ENCODE measurements at regions not wholly inside any gene's neighbourhood (a gene's known extent, or its start where the extent isn't known, plus 50 kb on each side); places are given as distances from the start of the nearest gene placed in this dataset.
"Not testable (repeated sequence)": the region's sequence is repeated elsewhere in the genome, so short reads cannot be mapped to it uniquely, and the experiment has no call there.

DNA sequence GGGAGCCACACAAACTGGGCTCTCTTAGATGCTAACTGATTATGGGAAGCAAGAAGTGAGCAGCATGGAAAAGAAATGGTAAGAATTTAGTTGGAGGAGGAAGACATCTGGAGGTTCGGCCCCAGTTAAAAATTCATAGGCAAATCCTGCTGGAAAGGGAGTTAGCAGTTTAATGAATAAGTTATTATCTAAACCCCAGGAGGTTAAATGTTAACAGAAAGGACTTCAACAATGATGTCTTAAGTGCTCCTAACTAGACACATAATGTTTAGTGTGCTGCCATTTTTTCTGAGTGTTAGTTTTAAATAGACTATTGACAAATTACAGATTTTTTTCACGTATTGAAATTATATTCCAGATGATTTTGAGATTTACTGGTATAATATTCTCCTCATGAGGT lies 1265.3 kb upstream of the ADGRL2 start:
- no peak for DNase-seq (ENCODE audit: low read depth in 2 of 2)

DNA sequence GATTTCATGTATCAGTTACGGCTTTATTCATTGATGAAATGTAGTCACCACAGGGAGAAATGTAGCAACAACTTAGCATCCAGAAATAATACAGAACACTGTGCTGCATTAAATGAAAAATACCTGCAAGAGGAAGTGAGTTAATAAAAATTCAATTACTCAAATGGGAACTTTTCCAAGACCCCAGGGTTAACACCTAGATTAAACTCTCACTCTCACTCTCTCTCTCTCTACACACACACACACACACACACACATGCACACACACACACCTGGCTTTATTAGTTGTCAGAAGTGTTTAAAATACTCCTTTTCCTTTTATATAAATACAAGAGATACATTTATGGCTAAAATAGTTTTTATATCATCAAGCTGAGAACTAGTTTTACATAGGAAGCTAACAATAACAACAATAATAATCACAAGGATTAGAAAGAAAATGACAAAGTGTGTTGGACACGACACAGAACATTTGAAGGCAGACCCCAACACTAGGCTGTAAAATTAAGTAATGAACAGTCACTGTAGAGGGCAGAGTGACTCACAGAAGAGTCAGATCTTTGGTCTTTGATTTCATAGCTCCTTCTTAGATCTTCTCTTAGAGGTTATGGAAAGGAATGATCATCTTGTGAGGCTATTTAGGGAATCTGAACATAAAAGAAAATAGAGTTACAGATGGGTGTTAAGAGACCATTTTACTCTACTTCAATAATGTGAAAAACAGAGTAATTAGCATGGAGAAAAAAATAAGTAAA lies 1266.0 kb upstream of the ADGRL2 start:
- no peak for DNase-seq (ENCODE audit: low read depth in 2 of 2)

DNA sequence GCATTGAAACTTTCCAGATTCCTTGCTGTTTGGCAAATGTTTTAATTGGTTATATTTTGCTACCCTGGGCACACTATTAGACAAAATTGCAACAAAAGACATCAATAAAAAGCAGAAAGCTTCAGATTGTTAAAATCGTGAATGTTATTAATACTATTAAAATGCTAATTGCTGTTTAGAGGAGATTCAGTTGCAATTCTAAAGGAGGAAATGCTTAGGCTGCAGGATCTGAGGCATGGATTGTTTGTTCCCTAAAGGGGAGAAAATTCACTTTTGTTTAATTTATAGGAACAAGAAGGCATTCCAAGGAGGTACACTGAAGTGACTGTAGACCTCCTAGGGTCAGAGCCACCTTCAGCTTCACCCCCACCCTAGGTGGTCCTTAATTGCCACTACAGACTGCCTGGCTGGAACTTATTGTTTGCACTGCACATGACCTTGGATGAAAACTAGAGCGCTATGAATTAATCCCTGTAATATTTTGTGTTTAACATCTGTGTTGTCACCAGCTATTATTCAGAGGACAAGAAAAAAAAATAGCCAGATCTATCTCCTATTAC lies 1266.9 kb upstream of the ADGRL2 start:
- DNase-seq (ENCODE audit: low read depth in 2 of 2) = no peak

DNA sequence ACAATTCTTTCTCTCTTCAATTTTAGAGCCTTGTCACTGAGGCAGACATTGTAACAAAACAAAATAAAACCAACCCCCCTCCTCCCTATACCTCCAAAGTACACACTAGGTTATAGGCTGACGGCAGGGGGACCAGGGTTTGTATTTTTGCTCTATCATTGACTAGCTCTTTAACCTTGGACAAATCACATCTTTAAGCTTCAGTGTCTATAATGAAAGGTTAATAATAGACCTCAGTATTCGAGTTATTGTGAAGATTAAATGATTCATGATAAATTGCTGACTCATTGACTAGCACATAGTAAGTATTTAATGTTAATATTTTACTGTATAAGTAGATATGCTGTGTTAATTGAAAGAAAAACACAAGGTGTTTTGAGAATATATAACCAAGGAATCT lies 1267.6 kb upstream of the ADGRL2 start:
- no peak for DNase-seq (ENCODE audit: low read depth in 2 of 2)

DNA sequence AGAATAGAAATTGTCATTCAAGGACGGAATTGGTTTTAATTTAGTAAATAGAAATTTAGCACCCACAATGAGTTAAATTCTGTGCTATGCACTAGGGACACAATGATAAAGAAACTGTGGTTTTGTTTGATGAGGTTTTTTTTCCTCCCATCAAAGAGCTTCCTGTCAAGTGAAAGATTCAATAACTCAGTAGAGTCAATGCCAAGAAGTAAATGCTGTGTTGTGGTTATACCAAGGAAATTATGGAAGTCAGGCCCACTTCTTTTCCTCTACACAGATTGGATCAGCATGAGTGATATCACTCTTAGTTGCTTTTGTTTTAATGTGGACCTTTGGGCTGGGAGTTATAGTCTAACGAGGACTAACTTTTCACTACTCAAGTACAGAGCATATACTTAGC lies 1269.6 kb upstream of the ADGRL2 start:
- no peak for DNase-seq (ENCODE audit: low read depth in 2 of 2)

DNA sequence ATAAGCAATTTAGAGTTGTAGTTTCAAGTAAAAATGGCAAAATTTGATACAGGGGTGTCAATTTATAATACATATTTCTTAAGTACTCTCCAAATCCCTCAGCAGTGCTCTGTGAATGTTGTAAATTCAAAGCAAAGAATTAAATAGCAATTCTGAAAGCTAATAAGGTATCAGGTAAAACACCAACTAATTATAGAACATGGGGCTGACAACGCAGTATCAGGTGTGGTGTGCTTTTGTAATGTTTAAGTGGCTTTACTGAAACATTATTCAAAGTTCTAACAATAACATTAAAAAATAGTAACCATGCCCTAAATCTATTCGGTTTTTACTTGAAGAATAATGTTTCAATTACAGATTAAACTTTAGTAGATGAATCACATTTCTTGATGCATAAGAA lies 1271.2 kb upstream of the ADGRL2 start:
- DNase-seq (ENCODE audit: low read depth in 2 of 2) = no peak

DNA sequence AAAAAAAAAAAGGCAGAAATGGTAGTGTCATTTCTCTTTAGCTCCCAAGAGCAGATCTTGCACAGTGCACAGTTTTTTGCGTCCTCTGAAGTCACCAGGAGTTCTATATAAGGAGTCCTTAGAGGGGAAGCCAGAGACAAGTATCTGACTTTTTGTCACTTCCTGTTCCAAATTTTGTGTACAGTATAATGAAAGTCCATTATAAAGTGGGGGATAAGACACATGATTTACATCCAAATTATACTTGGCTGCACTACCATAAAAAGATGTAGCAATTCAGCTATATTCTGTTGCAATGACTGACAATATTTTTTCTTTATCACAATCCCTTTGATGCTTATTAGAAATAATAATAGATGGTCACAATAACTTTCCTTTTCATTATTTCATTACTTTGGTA lies 1276.9 kb upstream of the ADGRL2 start:
- no peak for DNase-seq (ENCODE audit: low read depth in 2 of 2)

DNA sequence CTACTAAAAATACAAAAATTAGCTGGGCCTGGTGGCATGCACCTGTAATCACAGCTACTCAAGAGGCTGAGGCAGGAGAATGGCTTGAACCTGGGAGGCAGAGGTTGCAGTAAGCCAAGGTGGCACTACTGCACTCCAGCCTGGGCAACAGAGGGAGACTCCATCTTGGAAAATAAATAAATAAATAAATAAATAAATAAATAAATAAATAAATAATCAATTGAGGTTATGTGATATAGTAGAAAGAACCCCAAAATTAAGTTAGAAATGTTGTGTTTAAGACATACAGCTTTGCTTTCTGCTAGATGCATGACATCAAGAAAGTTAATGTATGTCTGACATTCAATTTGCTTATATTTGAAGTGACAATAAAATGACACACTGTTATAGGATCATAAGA lies 1277.7 kb upstream of the ADGRL2 start:
- DNase-seq (ENCODE audit: low read depth in 2 of 2) = not testable (repeated sequence)

DNA sequence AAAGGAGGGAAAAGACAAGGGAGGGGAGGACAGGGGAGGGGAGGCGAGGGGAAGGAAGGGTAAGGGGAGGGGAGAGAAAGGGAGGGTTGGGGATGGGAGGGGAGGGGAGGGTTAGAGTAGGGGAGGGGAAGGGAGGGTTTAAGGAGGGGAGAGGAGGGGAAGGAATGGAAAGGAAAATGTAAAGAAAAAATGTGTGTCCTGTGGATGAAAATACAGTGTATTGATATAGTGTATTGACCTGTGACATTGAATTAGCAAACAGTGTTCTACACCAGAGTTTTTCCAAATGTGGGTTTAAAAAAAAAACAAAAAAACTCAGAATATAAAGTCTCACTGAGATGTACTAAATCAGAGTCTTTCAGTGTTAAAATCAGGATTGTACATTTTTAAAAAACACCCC lies 1279.8 kb upstream of the ADGRL2 start:
- no peak for DNase-seq (ENCODE audit: low read depth in 2 of 2)

DNA sequence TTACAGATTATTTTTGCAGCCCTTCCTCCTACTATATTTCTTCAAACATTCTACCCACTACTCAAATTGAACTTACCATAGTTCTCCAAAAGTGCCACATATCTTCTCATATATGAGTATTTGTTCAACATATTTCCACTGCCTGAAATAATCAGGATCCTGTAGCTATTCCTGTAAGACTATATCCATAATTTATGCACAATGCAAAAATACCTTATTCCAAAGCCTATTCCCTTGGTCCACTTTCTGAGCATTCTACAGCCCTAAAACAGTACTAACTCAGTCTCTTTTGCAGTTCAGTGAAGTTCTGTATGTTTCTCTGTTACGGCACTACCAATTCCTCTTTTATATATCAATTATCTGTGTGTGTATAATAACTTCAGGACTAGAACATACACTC lies 1283.7 kb upstream of the ADGRL2 start:
- no peak for DNase-seq (ENCODE audit: low read depth in 2 of 2)

DNA sequence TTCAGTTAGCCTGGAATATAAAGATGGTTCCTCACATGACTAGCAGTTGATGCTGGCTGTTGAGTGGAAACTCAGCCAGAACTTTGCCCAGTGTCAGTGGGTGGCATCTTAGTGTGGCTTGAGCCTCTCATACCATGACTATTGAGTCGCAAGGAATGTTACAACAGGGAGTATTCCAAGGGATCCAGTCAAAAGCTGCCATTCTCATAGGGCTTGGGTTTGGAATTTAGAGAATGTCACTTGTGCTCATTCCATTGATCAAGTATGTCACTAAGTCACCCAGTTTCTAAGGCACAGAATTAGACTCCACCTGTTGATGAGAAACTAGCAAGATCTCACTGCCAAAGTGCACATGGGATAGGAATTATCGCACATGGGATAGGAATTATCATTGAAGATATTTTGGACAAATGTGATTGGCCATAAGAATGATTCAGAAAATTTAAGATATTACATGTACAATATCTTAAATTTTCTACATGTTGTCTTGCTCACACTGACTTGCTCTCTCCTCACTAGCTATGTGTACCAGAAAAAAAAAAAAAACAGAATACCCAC lies 1290.7 kb upstream of the ADGRL2 start:
- no peak for DNase-seq (ENCODE audit: low read depth in 2 of 2)

DNA sequence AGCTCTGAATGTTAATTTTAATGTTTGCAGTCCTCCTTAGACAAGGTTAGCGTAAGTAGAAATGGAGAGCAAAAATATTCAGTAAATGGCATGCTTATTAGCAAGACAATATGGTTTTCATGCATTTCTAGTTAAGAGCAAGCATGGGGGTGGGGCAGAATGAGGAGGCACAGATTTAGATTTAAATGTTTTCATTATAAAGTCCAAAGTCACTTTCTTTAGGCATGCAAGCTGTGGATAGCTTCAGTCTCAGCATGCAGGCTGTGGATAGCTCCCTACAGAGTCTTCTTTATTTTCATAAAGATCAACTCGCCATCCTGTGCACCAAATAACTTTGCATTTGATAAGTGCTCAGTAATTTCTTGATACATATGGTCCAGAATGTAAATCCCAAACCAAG lies 1294.5 kb upstream of the ADGRL2 start:
- DNase-seq (ENCODE audit: low read depth in 2 of 2) = no peak

DNA sequence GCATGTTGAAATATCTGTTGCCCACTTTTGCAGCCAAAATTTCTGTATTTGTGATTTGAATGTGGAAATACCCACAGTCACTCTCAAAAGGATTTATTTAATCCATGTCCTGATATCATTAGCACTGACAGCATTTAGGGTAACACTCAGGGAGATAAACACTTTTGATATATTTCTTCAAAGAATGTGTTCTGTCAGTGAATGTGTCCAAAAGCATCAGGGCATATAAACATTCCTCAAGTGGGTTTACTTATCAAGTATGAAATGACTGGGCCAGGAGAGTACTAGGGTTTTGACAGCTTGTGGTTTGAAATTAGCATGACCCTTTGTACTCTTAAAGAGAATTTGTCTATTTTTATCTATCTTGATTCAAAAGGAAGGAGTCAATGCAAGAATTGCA lies 1302.1 kb upstream of the ADGRL2 start:
- no peak for DNase-seq (ENCODE audit: low read depth in 2 of 2)

DNA sequence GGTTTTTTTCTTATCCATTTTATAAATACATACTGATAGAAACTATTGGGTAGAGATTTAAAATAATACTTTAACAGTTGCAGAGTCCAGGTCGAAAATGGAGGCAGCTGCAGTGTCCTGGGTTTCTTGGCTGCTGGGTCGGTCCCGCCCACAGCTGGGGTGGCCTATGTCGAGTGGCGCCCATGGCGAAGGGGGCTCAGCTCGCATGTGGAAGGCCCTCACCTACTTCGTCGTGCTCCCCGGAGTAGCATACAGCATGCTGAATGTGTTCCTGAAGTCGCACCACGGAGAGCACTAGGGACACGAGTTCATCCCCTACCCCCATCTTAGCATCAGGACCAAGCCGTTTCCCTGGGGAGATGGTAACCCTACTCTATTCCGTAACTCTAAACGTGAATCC lies 1304.9 kb upstream of the ADGRL2 start:
- DNase-seq (ENCODE audit: low read depth in 2 of 2) = no peak

DNA sequence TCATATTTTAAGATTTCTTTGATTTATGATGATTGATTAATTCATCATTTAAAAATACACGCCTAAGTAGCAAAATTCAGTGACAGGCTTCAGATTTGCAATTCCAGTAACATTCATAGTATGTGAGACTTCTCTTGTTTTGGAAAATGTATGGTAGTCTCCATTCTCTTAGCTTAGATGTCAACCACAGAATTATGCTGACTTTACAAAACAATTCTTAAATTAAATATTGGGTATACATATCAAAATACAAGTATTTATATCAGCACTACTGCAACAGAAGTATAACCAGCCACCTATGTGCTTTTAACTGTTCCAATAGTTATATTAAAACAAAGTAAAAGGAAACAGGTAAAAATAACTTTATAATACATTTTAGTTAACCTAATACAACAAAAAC lies 1328.6 kb upstream of the ADGRL2 start:
- no peak for DNase-seq (ENCODE audit: low read depth in 2 of 2)

DNA sequence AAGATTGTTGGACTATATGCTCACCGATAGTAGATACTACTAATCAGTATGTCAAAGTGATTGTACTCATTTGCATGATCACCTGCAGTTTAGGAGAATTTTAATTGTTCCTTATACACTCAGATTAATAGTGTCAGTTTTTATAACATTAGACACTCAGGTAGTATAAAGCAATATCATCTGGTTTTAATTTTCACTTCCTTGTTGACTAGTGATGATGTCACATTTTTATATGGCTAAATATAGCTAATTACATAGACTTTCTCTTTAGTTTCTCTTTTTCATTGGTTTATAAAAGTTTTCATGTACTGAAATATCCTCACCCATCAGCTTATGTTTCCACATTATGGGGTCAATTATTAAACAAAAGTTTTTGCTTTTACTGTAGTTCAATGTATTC lies 1332.4 kb upstream of the ADGRL2 start:
- DNase-seq (ENCODE audit: low read depth in 2 of 2) = no peak

DNA sequence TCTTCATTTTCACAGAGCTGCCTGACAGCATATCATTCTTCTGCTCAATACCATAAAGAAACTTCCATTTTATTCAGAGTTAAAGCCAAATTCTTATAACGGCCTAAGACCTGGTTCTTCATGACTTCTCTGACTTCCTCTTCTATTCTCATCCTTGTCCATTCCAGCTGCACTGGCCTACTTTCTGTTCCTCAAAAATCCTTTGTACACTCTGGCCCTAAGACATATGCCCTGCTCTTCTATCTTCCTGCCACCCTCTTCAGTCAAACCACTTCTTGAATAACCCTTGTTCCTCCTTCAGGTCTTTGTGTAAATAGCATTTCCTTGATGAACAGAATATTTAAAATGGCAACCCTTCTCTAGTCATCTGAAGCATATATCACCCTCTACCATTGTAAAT lies 1338.7 kb upstream of the ADGRL2 start:
- DNase-seq (ENCODE audit: low read depth in 2 of 2) = no peak

DNA sequence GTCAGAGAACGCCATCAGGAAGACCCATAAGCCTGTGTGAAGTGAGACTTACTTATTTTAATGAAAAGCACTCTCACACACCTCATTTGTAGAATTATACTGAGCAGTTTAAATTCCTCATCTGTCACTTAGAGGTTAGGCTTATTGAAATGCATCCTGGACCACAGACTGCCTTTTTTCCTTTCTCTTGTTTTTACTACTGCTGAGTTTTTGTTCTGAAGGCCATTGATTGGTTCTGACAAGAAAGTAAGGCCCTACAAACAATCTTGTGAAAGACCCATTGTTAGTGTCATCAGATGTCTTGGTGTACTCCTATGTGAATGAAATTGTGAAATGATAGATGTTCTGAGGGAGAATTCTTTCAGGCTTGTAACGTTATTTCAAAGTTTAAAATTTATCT lies 1343.3 kb upstream of the ADGRL2 start:
- DNase-seq (ENCODE audit: low read depth in 2 of 2) = no peak

DNA sequence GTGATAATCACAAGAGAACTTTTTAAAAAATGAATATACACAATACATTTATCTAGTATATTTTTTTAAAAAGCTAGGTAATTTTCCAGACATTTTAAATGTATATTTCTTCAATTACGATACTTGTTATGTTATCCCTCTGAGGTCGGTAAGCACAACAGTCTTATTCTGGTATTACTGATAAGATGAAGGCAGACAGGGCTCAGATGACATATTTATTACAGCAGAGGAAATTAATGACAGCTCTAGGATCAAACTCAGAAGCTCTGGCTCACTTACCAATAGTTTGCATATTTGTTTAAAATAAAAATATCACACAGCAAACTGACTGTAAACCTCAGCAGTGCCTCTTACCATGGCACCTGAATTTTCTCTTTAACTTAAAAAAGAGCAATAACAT lies 1347.0 kb upstream of the ADGRL2 start:
- no peak for DNase-seq (ENCODE audit: low read depth in 2 of 2)

DNA sequence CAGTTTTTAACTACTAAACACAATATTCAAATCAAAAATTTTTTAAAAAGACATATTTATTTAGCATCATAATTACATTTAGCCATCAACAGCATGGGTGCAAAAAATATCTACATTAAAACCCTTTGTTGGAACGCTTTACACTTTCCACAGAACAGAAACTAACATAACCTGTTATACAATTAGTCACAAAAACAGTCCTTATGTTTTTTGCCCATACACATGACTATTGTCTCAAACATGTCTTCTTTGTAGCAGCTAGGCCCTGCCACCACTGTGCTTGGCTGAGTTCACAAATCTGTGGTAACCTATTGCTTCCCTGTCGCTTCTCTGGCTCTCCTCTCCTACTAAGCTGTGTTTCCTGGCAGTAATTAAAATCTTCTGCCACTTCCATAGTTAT lies 1350.0 kb upstream of the ADGRL2 start:
- DNase-seq (ENCODE audit: low read depth in 2 of 2) = no peak

DNA sequence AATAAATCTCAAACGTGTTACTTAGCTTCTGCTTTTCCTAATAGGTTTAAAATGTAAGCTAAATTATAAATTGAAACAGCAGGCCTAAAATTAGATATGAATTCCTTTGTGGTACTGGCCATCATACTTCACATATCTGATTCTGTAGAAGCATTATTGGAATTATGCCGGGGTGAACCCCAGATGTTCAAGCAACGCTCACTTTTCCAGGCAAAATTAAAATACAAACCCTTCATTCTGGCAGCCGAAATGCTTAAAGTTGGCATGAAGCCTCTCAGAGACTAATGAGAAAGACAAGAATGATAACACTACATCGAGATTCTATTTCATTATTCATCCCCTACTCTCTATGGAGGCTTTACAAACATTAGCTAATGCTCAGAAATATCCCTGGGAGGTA lies 1352.7 kb upstream of the ADGRL2 start:
- peak; percentile 56 to 60 for DNase-seq (ENCODE audit: low read depth in 2 of 2)

DNA sequence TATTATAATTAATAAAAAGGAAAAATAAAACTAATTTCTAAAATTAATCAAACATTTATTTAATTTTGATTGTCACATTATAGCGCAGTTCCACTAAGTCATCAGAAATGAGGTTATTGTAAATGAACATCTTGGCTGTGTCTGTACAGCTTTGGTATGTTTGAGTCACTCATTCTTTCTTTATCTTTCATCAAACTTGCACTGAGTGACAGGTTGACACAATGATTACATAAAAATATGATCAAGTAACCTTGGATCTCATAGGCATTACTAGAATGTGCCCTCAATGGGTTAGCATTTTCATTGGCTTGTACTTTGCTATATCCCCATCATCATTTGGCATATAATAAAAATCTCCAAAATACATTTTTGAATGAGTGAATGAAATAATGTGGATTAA lies 1353.2 kb upstream of the ADGRL2 start:
- DNase-seq (ENCODE audit: low read depth in 2 of 2) = no peak

DNA sequence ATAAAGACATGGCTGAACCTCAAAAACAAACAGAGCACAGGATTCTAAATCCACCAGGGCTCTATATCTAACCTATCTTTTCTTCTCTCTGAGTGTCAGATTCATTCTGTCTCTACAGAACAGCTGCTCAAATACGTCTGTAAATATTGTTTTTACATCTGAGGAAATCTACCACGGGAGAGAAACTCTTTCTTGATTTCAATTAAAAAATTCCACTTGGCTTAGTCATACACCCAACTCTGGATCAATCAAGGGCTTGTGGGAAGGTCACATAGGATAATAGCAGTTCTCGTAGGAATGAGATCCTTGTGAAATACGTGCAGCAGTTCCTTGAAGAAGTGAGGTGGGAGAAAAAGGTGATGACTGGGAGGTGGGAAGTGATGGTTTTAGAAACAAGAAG lies 1355.7 kb upstream of the ADGRL2 start:
- DNase-seq (ENCODE audit: low read depth in 2 of 2) = no peak

DNA sequence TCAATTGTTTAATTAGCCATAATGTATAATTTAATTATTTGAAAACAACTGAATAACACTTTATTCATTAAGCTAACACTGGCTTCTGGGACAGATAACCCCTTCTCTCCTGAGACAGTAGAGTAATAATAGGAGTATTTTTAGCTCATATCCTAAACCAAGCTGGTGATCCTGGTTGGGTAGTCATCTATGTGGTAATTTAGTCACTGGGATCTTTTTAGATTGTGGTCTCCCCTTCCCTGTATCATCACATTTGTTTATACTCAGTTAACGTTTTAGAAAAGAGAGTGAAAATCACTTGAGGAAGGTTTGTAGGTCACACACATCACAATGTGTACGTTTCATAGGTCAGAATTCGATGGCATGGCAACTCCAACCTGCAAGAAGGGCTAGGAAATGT lies 1356.6 kb upstream of the ADGRL2 start:
- no peak for DNase-seq (ENCODE audit: low read depth in 2 of 2)
